ENCODE measurements at regions not wholly inside any gene's neighbourhood (a gene's known extent, or its start where the extent isn't known, plus 50 kb on each side); places are given as distances from the start of the nearest gene placed in this dataset.
"Not testable (repeated sequence)": the region's sequence is repeated elsewhere in the genome, so short reads cannot be mapped to it uniquely, and the experiment has no call there.

- DNase-seq: no peak
These were observed 205.3 kb upstream of the SULF2 start for GRCh38 chr20:47990507-47991150.

- no peak for DNase-seq
These were observed 204.7 kb upstream of the SULF2 start for GRCh38 chr20:47989957-47990356.

GRCh38 chr20:47988676-47989075 is 203.4 kb upstream of the SULF2 start:
- no peak for DNase-seq

- no peak for DNase-seq
These were observed 200.0 kb upstream of the SULF2 start for GRCh38 chr20:47985092-47985850.

- no peak for DNase-seq
These were observed 199.2 kb upstream of the SULF2 start for GRCh38 chr20:47984437-47984836.

GRCh38 chr20:47983642-47984041 is 198.4 kb upstream of the SULF2 start:
- not testable (repeated sequence) for DNase-seq

GRCh38 chr20:47982574-47983360 is 197.5 kb upstream of the SULF2 start:
- no peak for DNase-seq

- no peak for DNase-seq
These were observed 195.9 kb upstream of the SULF2 start for GRCh38 chr20:47981222-47981621.

- DNase-seq: no peak
These were observed 195.3 kb upstream of the SULF2 start for GRCh38 chr20:47980336-47981177.

GRCh38 chr20:47979361-47980095 is 194.2 kb upstream of the SULF2 start:
- DNase-seq: not testable (repeated sequence)

- DNase-seq: not testable (repeated sequence)
These were observed 193.3 kb upstream of the SULF2 start for GRCh38 chr20:47978428-47979120.

GRCh38 chr20:47977789-47978252 is 192.5 kb upstream of the SULF2 start:
- DNase-seq: not testable (repeated sequence)

GRCh38 chr20:47977017-47977788 is 191.9 kb upstream of the SULF2 start:
- DNase-seq: not testable (repeated sequence)

- DNase-seq: no peak
These were observed 189.1 kb upstream of the SULF2 start for GRCh38 chr20:47974234-47974878.

GRCh38 chr20:47973519-47974233 is 188.4 kb upstream of the SULF2 start:
- DNase-seq: no peak

- DNase-seq: no peak
These were observed 187.6 kb upstream of the SULF2 start for GRCh38 chr20:47972916-47973309.

GRCh38 chr20:47972297-47972915 is 187.1 kb upstream of the SULF2 start:
- DNase-seq: not testable (repeated sequence)

- no peak for DNase-seq
These were observed 185.9 kb upstream of the SULF2 start for GRCh38 chr20:47971058-47971791.
